GM10266 (cell line): ENCODE measurements at regions not wholly inside any gene's neighbourhood (a gene's known extent, or its start where the extent isn't known, plus 50 kb on each side); places are given as distances from the start of the nearest gene placed in this dataset.

Experiments used
- DNase-seq: peaks from one replicate; pipeline ENCODE4 v3.0.0; 2012; ENCODE audit errors: extremely low spot score
- TF ChIP-seq, protein P1 (sequence below): IDR thresholded peaks from 2 replicates; pipeline ENCODE4 v1.5.1; 2012; ENCODE audit warnings: mild to moderate bottlenecking, low read depth; ENCODE audit not compliant: control insufficient read depth, insufficient read depth; ENCODE audit errors: missing control alignments

DNA sequence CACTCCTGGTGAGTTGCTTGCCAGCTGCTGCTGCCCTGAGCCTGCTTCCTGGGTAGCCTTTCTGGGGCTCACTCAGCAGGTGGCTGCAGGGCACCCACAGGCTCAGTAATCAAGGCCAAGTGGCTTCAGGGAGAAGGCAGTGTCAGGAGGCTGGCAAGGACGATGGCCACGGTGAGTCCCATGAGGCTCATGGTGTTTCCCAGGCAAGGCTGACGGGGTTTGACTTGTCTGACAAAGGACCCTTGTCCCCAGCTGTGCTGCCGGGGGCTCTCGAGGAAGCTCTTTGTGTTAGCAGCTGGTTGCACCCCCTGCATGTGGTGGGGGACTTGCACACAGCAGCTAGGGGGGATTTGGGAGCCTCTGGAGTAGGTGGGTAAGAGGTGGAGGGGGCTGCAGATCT, 190.5 kb upstream of the C1orf174 start:
- TF ChIP-seq, protein P1, sequence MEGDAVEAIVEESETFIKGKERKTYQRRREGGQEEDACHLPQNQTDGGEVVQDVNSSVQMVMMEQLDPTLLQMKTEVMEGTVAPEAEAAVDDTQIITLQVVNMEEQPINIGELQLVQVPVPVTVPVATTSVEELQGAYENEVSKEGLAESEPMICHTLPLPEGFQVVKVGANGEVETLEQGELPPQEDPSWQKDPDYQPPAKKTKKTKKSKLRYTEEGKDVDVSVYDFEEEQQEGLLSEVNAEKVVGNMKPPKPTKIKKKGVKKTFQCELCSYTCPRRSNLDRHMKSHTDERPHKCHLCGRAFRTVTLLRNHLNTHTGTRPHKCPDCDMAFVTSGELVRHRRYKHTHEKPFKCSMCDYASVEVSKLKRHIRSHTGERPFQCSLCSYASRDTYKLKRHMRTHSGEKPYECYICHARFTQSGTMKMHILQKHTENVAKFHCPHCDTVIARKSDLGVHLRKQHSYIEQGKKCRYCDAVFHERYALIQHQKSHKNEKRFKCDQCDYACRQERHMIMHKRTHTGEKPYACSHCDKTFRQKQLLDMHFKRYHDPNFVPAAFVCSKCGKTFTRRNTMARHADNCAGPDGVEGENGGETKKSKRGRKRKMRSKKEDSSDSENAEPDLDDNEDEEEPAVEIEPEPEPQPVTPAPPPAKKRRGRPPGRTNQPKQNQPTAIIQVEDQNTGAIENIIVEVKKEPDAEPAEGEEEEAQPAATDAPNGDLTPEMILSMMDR: no peak
- DNase-seq: no peak

DNA sequence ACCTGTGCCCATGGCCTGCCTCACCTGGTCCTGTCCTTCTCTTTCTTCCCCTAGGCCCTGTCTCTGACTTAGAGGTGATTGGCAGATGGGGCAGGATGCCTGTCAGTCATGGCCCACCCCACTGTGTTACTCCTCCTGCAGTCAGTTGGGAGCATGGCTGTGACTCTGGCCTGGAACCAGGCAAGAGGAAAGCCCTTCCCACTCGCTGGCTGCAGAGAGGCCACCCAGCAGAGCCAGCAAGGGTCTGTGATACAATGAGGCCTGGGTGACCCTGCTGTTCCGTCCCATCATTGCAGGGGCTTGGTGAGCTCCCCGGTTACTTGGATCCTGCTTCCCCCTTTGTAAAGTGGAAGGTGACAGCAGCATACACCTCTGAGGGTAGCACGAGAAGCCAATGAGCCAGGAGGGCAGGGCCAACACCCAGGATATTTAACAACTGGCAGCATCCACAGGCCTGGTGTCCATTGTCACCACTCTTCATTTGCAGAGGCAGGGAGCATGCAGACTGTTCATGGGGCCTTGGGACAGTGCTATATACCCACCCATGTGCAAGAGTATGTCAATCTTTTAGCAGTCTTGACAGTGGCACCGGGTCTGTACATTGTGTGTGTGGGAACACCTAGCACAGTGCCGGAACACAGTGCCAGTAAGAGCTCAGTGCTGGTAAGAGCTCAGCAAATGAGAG, 191.0 kb upstream of the C1orf174 start:
- TF ChIP-seq, protein P1: no peak
- no peak for DNase-seq

DNA sequence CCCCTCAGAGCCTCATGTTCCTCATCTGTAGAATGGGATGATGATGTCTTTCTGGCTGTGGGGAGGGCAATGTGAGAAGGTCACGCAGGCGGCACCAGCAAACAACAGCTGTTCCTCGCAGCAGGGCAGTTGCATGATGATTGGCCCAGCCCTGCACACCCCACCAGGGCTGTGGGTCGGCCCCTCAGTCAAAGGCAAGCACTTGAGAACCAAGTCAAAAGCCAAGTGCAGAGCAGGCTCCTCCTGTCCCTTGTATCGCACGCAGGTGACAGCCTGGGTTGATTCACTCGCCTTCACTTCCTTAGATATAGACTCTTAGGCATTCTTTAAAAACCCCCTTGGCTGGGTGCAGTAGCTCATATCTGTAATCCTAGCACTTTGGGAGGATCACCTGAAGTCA, 191.9 kb upstream of the C1orf174 start:
- no peak for DNase-seq
- TF ChIP-seq, protein P1: no peak

DNA sequence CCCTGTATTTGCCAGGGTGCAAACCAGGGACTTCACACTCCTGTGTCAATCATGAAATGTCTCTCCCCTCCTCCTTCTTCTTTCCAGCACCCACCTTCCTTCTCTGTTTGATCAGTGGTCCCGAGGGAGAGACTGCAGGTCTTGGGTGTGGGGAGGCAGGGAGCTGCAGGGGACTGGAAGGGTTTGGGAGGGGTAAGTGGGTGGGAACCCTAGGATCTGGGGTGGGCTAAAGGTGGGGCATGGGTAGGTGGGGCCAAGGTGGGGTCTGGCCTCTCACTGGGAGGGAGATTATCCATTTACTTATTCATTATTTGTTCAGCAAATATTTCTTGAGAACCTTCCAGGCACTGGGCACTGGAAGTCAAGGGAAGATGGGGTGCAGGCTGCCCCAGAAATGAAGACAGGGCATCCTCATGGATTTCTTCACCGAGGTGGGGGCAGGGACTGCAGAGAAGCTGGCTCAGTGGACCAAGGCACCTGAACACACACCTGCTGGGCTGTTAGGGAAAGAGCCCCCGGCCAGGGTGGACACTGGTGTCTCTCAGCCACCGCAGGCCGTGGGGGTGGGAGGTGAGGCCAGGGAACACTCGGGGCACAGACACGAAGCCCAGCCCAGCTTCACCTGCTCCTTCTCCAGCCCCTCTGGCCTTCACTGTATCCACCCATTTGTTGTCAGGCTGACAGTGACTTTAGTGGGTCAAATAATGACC, 193.9 kb upstream of the C1orf174 start:
- TF ChIP-seq, protein P1: no peak
- DNase-seq: no peak

DNA sequence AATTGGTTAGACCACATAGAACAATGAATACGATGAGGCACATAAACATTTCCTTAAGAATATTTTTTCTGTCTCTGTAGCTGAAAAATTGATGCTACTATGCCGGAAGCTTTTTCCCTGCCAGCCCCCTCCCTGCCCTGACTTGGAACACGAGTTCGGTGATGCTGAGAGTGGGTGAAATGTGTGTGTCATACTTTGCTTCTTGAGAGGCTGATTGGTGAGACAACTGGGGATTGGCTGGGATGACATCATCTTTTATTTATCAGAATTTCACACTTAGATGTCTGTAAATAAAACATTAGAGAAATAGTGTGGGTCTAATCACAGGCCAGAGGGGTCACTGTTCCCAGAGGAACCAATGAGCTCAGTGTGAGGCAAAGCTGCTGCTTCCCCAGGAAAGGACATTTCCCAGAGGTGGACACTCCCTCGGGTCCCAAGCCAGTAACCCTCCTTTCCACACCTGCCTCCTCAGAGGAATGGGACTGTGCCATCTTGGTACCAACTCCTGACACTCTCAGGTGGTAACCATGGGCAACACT, 195.4 kb upstream of the C1orf174 start:
- no peak for DNase-seq
- TF ChIP-seq, protein P1: no peak

DNA sequence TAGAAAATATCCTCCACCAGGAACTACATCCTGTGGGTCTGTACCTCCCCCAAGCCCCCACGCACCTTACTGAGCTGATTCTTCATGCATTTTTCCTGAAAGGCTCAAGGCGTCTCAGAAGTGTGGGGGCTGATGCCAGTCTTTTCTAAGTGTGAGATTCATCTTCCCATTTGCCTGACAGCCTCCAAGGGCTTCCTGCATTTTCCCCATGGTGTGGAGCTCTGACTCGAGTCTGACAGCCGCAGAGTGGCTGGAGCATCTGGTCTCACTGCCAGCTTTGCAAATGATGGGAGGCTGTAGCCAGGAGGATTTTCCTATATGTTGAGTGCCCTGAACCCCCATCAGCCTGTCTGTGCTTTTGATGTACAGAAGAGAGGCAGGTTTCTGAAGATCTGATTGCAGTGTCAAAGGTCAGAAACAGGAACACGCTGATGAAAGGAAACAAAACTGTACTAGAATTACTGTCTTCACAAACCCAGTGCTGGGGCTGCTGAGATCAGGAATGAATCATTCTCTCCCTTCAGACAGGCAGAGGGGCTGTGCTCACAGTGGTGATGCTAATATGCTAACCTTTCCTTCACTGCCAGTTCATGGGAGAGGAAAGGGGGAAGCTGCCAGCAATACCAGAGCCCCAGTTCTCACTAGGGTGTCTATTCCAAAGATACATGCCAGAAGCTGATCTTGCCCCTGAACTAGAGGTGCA, 201.5 kb upstream of the C1orf174 start:
- DNase-seq: no peak
- TF ChIP-seq, protein P1: no peak
